Activated CD4-positive, alpha-beta T cell treated with anti-CD3 and anti-CD28 coated beads, Interleukin-2, amount 10 ng/mL, durations not matched to agents 7 days and 5 days (primary cell): ENCODE measurements at regions not wholly inside any gene's neighbourhood (a gene's known extent, or its start where the extent isn't known, plus 50 kb on each side); places are given as distances from the start of the nearest gene placed in this dataset.

Experiments used
- CTCF ChIA-PET: fragments of 350-600 bp; sonication (Branson Sonifier 250); formaldehyde crosslinking; loops from one replicate; lab custom pipeline; 2021; ENCODE audit warnings: antibody characterized with exemption; lab: Charles Lee
- POLR2A ChIA-PET: fragments of 350-600 bp; sonication (Branson Sonifier 250); formaldehyde crosslinking; loops from one replicate; lab custom pipeline; 2021; ENCODE audit warnings: antibody characterized with exemption; lab: Charles Lee
- DNase-seq: peaks from one replicate; pipeline ENCODE4 v3.0.0-alpha.2; 2020
- H3K27ac Mint-ChIP-seq: one replicate; pipeline ENCODE4 v1.8.0; 2021; ENCODE audit warnings: mild to moderate bottlenecking, moderate library complexity, mixed read lengths
- H3K27me3 Mint-ChIP-seq: one replicate; pipeline ENCODE4 v1.8.0; 2021; ENCODE audit warnings: mixed read lengths
- H3K36me3 Mint-ChIP-seq: one replicate; pipeline ENCODE4 v1.8.0; 2021; ENCODE audit warnings: low read depth, mixed read lengths
- H3K4me1 Mint-ChIP-seq: one replicate; pipeline ENCODE4 v1.8.0; 2021; ENCODE audit warnings: mixed read lengths
- H3K4me3 Mint-ChIP-seq: one replicate; pipeline ENCODE4 v1.8.0; 2021; ENCODE audit warnings: mild to moderate bottlenecking, moderate library complexity, mixed read lengths
- H3K9me3 Mint-ChIP-seq: one replicate; pipeline ENCODE4 v1.8.0; 2021; ENCODE audit warnings: mixed read lengths

DNA sequence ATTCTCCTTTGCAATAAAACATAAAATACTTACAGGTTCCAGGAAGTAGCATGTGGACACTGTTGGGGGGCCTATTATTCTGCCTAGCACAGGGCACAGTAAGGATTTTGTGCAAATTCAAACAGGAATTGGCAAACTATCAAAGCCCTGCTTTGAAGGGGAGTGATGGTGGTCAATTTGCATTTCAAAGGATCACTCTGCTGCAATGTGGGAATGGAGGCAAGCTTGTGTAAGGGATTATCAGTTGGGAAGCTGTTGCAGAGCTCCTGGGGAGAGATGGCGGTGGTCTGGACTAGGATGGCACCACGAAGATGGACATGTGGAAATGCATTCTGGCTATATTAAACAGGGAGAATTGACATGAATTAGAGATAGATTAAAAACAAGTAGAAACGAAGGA is 990.7 kb upstream of the RBFOX1 start:
- H3K9me3 Mint-ChIP-seq = peaks cover 11% of the 10 kb centered on the region
- no peaks in the 10 kb centered on the region for H3K4me1 Mint-ChIP-seq
- no peaks in the 10 kb centered on the region for H3K27me3 Mint-ChIP-seq
- H3K36me3 Mint-ChIP-seq = no peaks in the 10 kb centered on the region
- ChIA-PET CTCF (no interaction called here), POLR2A (no interaction called here)
- DNase-seq = no peak
- H3K4me3 Mint-ChIP-seq = no peak overlapping the region
- H3K27ac Mint-ChIP-seq = no peak overlapping the region

DNA sequence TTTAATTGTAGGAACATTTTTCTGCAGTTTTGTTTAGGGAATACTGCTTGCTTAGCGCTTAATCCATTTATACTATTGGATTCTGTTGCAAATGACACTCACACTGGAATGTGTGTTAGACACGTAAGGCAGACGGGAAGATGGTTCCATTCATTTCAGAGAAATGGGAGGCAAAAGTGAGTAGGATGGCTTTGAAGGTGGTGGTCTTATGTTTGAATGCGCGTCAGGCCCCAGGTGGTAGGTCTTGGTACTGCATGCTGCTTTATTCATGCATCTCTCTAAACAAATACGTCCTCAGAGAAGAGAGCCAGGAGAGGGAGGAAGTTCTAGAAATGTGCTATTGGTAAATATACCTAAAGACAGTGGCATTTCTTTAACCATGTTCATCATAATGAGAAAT is 997.6 kb upstream of the RBFOX1 start:
- Mint-ChIP-seq H3K36me3 (no peaks in the 10 kb centered on the region), H3K27me3 (no peaks in the 10 kb centered on the region), H3K4me3 (no peak overlapping the region), H3K4me1 (no peaks in the 10 kb centered on the region), H3K27ac (no peak overlapping the region), H3K9me3 (peaks cover 11% of the 10 kb centered on the region)
- ChIA-PET CTCF (no interaction called here), POLR2A (no interaction called here)
- DNase-seq = no peak

DNA sequence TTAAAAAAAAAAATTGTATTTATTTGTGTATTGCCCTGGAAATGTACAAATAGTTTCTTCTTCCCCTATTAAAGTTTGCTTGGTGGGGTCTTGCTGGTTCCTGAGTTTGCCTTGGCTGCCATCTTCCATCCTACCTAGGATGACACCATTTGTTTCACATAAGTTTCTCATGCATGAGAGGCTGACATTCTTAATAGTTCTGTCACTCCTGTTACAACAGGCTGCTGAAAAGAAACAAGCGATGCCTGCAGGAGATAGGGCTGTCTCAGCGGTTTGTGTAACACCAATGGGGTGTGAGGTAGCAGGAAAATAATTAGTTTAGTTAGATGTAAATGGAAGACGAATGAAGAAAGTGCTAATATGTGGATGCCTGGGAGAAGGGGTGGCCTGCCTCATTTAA is 1000.9 kb upstream of the RBFOX1 start:
- Mint-ChIP-seq H3K27me3 (no peaks in the 10 kb centered on the region), H3K9me3 (peaks cover 13% of the 10 kb centered on the region), H3K27ac (no peak overlapping the region), H3K4me1 (no peaks in the 10 kb centered on the region), H3K36me3 (no peaks in the 10 kb centered on the region), H3K4me3 (no peak overlapping the region)
- ChIA-PET POLR2A (no interaction called here), CTCF (no interaction called here)
- no peak for DNase-seq

DNA sequence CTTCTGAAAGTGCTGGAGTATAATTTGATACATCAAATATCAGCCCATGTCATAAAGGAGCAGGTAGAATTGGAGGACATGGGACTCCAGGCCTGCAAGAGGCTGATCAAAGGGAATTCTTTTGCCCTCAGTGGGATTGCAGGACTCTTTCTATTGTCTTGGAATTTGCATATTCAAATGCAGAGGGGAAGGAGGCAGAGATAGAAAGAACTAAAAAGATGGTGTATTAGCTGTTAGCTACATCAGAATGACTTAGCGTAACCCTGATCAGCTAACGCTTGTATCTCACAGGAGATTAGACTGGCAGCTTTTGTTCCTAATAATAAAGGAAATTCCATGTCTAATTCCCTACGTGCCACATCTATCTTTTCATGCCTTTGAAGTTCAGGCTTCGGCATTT is 1014.7 kb upstream of the RBFOX1 start:
- H3K4me1 Mint-ChIP-seq = no peaks in the 10 kb centered on the region
- no peaks in the 10 kb centered on the region for H3K27me3 Mint-ChIP-seq
- ChIA-PET CTCF (no interaction called here), POLR2A (no interaction called here)
- no peak overlapping the region for H3K4me3 Mint-ChIP-seq
- no peak overlapping the region for H3K27ac Mint-ChIP-seq
- no peak for DNase-seq
- peaks cover 8% of the 10 kb centered on the region for H3K9me3 Mint-ChIP-seq
- H3K36me3 Mint-ChIP-seq = no peaks in the 10 kb centered on the region

DNA sequence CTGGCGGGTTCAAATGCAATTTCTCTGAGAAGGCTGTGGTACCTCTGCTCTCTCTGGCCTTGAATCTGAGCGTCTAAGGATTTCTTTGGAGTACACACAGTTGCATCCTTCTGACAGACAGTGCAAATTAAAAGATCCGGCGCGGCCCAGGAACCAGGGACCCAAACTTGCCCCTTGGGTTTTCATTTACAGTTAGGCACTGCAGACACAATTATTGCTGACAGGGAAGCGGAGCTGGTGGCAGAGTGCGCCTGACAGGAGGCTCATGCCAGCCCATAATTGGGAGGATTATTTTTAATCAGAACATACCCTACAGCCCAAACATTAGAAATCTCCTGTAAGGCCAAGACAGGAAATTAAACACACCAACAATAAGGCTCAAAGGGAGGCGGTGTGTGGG is 1023.4 kb upstream of the RBFOX1 start:
- no peaks in the 10 kb centered on the region for H3K36me3 Mint-ChIP-seq
- no peaks in the 10 kb centered on the region for H3K4me1 Mint-ChIP-seq
- no peak for DNase-seq
- H3K9me3 Mint-ChIP-seq = peaks cover 9% of the 10 kb centered on the region
- ChIA-PET POLR2A (no interaction called here), CTCF (no interaction called here)
- no peak overlapping the region for H3K4me3 Mint-ChIP-seq
- H3K27ac Mint-ChIP-seq = no peak overlapping the region
- no peaks in the 10 kb centered on the region for H3K27me3 Mint-ChIP-seq

DNA sequence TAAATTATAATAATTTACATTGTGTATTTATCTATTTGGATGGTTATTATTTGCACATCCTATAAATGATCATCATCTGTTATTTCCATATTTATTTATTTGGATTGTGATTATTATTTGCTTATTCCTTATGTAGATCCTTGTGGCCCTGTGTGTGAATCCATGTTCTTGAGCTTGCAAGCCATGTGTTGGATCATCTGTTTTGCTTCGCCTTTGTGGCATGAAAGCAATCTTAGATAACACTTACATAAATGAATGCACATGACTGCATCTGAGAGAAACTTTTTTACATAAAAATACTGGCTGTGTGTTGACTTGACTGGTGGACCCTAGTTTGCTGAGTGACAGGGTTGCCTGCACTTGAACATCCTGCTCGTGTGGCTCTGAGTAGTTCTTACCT is 1024.5 kb upstream of the RBFOX1 start:
- POLR2A ChIA-PET = no interaction called here
- no peak for DNase-seq
- H3K9me3 Mint-ChIP-seq = peaks cover 9% of the 10 kb centered on the region
- no peaks in the 10 kb centered on the region for H3K36me3 Mint-ChIP-seq
- no peaks in the 10 kb centered on the region for H3K4me1 Mint-ChIP-seq
- H3K27me3 Mint-ChIP-seq = no peaks in the 10 kb centered on the region
- no peak overlapping the region for H3K4me3 Mint-ChIP-seq
- H3K27ac Mint-ChIP-seq = no peak overlapping the region
- CTCF ChIA-PET = no interaction called here

DNA sequence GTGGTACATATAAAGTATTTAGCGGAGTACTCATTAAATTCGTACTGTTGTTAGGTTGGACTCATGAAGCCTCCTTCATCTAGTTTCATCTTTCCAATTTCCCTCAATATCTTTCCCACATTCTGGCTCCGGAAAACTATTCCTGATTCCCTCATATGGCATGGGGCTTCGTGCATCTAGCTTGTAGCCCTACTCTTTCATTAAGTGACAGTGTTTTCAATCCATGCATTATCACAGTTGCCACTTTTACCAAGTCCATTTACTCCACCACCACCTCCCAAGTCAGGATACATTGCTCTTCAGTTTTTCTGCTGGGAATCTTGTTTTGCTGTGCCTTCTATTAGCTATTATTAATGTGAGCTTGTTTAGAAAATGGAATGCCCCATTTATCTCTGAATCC is 1032.1 kb upstream of the RBFOX1 start:
- Mint-ChIP-seq H3K9me3 (peaks cover 14% of the 10 kb centered on the region), H3K4me1 (no peaks in the 10 kb centered on the region), H3K36me3 (no peaks in the 10 kb centered on the region), H3K27me3 (no peaks in the 10 kb centered on the region), H3K4me3 (no peak overlapping the region), H3K27ac (no peak overlapping the region)
- ChIA-PET CTCF (no interaction called here), POLR2A (no interaction called here)
- DNase-seq = no peak

DNA sequence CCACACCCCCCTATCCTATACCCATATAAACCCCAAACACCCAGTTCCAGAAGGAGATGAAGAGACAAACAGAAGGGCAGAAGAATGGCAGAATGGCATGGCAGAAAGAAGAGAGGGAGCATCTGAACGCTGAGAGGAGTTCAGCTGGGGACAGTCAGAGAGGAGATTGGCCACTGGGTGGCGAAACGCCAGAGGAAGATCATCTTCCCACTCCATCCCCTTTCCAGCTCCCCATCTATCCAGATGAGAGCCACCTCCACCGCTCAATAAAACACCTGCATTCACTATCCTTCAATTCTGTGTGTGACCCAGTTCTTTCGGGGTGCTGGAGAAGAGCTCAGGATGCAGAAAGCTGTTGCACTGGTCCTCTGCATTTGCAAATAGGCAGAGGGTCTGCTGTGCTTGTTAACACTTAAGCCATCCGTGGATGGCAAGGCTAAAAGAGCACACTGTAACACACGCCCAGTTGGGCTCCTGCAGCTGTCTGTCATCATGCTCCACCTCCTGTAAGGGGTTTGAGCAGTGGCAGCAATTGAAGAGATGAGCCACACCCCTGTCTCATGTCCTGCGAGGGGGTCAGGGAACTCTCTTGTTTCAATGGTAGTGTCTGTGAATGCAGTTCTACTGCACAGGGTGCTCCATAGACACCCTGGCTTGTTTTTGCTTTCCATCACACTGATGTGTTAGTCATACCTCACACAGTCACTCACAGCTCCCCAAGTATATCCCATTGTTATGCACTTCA is 1034.8 kb upstream of the RBFOX1 start:
- H3K4me1 Mint-ChIP-seq = no peaks in the 10 kb centered on the region
- no peak for DNase-seq
- H3K4me3 Mint-ChIP-seq = no peak overlapping the region
- POLR2A ChIA-PET = no interaction called here
- CTCF ChIA-PET = no interaction called here
- H3K36me3 Mint-ChIP-seq = no peaks in the 10 kb centered on the region
- peaks cover 16% of the 10 kb centered on the region for H3K9me3 Mint-ChIP-seq
- no peaks in the 10 kb centered on the region for H3K27me3 Mint-ChIP-seq
- H3K27ac Mint-ChIP-seq = no peak overlapping the region

DNA sequence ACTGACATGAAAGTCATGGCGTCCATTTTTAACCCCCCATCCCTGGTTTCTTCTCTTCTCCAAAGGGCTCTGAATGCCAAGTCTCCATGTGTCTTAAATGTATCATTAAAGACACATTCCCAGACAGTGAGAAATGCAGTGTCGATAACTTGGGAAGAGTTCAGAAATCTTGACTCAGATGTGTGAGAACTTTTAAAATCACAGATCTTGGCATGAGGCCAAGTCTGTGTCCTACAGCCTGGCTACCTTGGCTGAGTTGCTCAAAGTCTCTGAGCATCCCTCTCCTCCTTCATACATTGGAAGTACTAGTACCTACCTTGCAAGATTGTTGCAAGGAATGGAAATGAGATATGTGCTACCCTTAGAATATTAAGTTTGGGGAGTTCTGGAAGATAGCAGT is 1046.5 kb upstream of the RBFOX1 start:
- Mint-ChIP-seq H3K36me3 (no peaks in the 10 kb centered on the region), H3K4me3 (no peak overlapping the region), H3K9me3 (peaks cover 11% of the 10 kb centered on the region), H3K27ac (no peak overlapping the region), H3K27me3 (no peaks in the 10 kb centered on the region), H3K4me1 (no peaks in the 10 kb centered on the region)
- ChIA-PET POLR2A (no interaction called here), CTCF (no interaction called here)
- DNase-seq = no peak

DNA sequence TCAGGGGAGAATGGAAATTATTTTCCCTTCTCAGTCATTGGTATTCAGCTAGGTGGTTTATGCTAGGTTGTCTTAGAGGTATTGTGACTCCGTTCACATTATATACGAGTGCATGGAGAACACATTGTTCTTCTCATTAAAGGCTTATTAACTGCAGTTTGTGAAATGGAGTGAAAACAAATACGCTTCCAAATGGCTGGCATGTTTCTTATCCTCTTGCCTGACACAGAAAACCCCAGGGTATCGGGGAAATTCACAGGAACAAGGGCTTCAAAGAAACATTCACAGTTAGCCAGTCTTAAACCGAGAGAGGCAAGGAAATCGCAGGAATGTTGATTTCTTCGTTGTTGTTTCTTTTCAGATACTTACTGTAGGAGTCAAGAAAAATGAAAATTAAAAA is 1047.9 kb upstream of the RBFOX1 start:
- Mint-ChIP-seq H3K4me3 (no peak overlapping the region), H3K4me1 (no peaks in the 10 kb centered on the region), H3K9me3 (peaks cover 17% of the 10 kb centered on the region), H3K27ac (no peak overlapping the region), H3K27me3 (no peaks in the 10 kb centered on the region), H3K36me3 (no peaks in the 10 kb centered on the region)
- ChIA-PET CTCF (no interaction called here), POLR2A (no interaction called here)
- DNase-seq = no peak

DNA sequence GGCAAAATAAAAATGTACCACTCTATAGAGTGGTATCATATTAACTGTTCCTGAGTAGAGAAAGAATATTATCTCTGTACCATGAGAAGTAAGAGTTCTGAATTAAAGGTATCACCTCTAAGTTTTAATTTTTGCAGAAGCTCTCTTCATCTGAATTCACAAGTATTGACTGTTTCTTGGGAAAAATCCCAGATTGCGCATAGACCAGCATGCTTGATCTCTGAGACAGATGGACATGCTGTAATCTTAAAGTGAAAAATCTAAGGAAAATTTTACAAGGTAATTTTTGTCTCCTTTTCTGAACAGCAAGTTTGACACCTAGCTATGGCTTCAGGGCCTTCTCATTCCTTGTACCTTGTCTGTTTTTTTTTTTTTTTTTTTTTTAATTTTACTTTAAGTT is 1050.7 kb upstream of the RBFOX1 start:
- Mint-ChIP-seq H3K27ac (no peak overlapping the region), H3K9me3 (peaks cover 21% of the 10 kb centered on the region), H3K4me3 (no peak overlapping the region), H3K4me1 (no peaks in the 10 kb centered on the region), H3K36me3 (no peaks in the 10 kb centered on the region), H3K27me3 (no peaks in the 10 kb centered on the region)
- DNase-seq = no peak
- POLR2A ChIA-PET = no interaction called here
- CTCF ChIA-PET = no interaction called here

DNA sequence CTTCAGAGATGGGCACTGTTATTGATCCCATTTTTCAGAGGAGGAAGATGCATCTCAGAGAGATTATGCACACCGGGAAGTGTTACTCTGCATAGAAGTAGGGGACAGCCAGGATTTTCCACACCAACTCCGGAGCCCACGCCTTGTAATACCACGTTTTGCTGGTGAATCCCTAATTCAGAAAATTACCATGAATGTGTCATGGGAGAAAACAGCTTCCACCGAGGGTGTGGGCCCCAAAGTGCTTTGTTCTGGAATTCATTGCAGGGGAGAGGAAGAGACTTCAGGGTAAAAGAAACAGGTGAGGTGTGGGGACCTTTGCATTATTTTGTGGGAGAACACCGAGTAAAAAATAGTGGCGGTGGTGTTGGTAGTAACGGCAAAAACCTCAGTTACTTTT is 1051.4 kb upstream of the RBFOX1 start:
- Mint-ChIP-seq H3K9me3 (peaks cover 20% of the 10 kb centered on the region), H3K27me3 (no peaks in the 10 kb centered on the region), H3K36me3 (no peaks in the 10 kb centered on the region), H3K4me1 (no peaks in the 10 kb centered on the region), H3K4me3 (no peak overlapping the region), H3K27ac (no peak overlapping the region)
- ChIA-PET CTCF (no interaction called here), POLR2A (no interaction called here)
- no peak for DNase-seq

DNA sequence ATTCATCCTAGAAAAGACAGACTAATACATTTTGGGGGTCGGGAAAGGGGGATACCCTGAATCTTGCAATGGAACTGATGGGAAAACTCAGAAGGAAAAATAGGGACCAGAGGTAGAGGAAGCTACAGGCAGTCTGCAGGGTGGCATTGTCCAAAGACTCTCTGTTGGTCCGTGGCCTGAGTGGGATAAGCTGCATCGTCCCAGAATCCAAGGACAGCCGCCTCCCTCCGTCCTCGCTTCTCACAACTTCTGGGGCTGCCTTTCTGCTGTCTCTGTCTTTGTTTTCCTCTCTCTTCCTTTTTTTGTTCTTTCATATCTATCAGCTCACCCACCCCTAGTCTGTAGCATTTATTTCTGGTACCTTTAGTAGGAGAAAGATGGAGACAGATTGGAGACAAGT is 1052.6 kb upstream of the RBFOX1 start:
- Mint-ChIP-seq H3K36me3 (no peaks in the 10 kb centered on the region), H3K27ac (no peak overlapping the region), H3K27me3 (no peaks in the 10 kb centered on the region), H3K9me3 (peaks cover 13% of the 10 kb centered on the region), H3K4me3 (no peak overlapping the region), H3K4me1 (no peaks in the 10 kb centered on the region)
- DNase-seq = no peak
- POLR2A ChIA-PET = no interaction called here
- CTCF ChIA-PET = no interaction called here

DNA sequence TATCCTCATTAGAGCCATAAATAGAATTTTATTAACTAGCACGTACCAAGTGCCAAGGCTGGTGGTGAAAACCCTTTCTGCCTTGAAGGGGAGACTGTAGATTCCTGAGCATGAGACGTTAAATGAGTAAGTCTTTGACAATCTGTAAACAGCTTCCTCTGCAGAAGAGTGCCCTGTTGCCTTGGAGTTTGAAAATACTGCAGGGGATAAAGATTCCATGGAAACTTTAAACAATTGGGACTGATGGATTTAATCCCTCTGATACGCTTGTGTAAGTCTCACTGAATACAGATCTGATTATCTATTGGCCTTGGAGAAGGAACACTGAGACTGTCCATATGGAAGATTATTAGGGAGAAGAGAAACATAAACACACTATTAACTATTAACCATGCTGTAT is 1053.4 kb upstream of the RBFOX1 start:
- Mint-ChIP-seq H3K4me1 (no peaks in the 10 kb centered on the region), H3K27me3 (no peaks in the 10 kb centered on the region), H3K9me3 (peaks cover 9% of the 10 kb centered on the region), H3K36me3 (no peaks in the 10 kb centered on the region), H3K27ac (no peak overlapping the region), H3K4me3 (no peak overlapping the region)
- POLR2A ChIA-PET = no interaction called here
- no peak for DNase-seq
- CTCF ChIA-PET = no interaction called here
